B cell (primary cell): ENCODE measurements at regions not wholly inside any gene's neighbourhood (a gene's known extent, or its start where the extent isn't known, plus 50 kb on each side); places are given as distances from the start of the nearest gene placed in this dataset.

Experiments
- ATAC-seq: fragments of 200-7000 bp; cut with Tn5 transposase; one replicate; pipeline ENCODE4 v1.10.0; 2021; ENCODE audit warnings: low read depth, mild to moderate bottlenecking, moderate number of reproducible peaks, moderate library complexity
- CTCF ChIA-PET: fragments of 350-600 bp; sonication (Branson Sonifier 250); formaldehyde crosslinking; loops from one replicate; lab custom pipeline; 2021; ENCODE audit warnings: antibody characterized with exemption, inconsistent platforms; lab: Charles Lee
- POLR2A ChIA-PET: fragments of 350-600 bp; sonication (Branson Sonifier 250); formaldehyde crosslinking; loops from one replicate; lab custom pipeline; 2021; ENCODE audit warnings: antibody characterized with exemption; lab: Charles Lee
- DNase-seq: peaks from one replicate; pipeline ENCODE4 v3.0.0; 2013
- H2AFZ ChIP-seq: 2 replicates; pipeline ENCODE4 v1.6.1; 2012; ENCODE audit warnings: mild to moderate bottlenecking, low read depth, low read length; ENCODE audit not compliant: insufficient read depth, poor library complexity, severe bottlenecking
- H3K27ac ChIP-seq, 2 donors: 1 replicate in 1 of 2; 2 replicates in 1 of 2; pipeline ENCODE4 v1.5.1; 2012 to 2013; ENCODE audit warnings: low read length in 2 of 2, mild to moderate bottlenecking in 2 of 2, moderate library complexity in 1 of 2
- H3K27me3 ChIP-seq, 4 experiments: fragments of 200-600 bp in 1 of 4; sonication (generic) in 1 of 4; replicated peaks in 1 of 4; 1 replicate in 2 of 4; 2 replicates in 2 of 4; pipeline versions ENCODE4 v1.6.1 to v1.7.0; 2013 to 2016; ENCODE audit warnings: low read length in 3 of 4, mild to moderate bottlenecking in 2 of 4, mixed read lengths in 1 of 4, moderate library complexity in 1 of 4; ENCODE audit not compliant: insufficient read depth in 4 of 4, control insufficient read depth in 3 of 4; ENCODE audit errors: control extremely low read depth in 1 of 4
- H3K36me3 ChIP-seq, 2 experiments: replicated peaks in 1 of 2; 1 replicate in 1 of 2; 2 replicates in 1 of 2; pipeline versions ENCODE4 v1.6.1 to v1.7.1; 2013; ENCODE audit warnings: low read length in 1 of 2; ENCODE audit not compliant: insufficient read depth in 2 of 2, control insufficient read depth in 1 of 2; ENCODE audit errors: control extremely low read depth in 1 of 2, extremely low read depth in 1 of 2
- H3K4me1 ChIP-seq, 2 donors: fragments of 200-600 bp in 1 of 2; sonication (generic) in 1 of 2; 1 replicate in 1 of 2; 2 replicates in 1 of 2; pipeline versions ENCODE4 v1.5.1 to v1.6.1; 2013 to 2017; ENCODE audit warnings: low read length in 2 of 2; ENCODE audit not compliant: control insufficient read depth in 2 of 2, insufficient read depth in 2 of 2
- H3K4me2 ChIP-seq: replicated peaks from 2 replicates; pipeline ENCODE3; 2012; ENCODE audit warnings: mild to moderate bottlenecking, low read depth, low read length; ENCODE audit not compliant: poor library complexity, severe bottlenecking
- H3K4me3 ChIP-seq, 5 experiments: fragments of 200-600 bp in 1 of 5; sonication (generic) in 1 of 5; 1 replicate in 3 of 5; 2 replicates in 2 of 5; pipeline versions ENCODE4 v1.5.1 to v1.7.0; 2011 to 2016; ENCODE audit warnings: low read length in 4 of 5, mild to moderate bottlenecking in 4 of 5, low read depth in 2 of 5, control low read depth in 1 of 5, moderate library complexity in 1 of 5; ENCODE audit not compliant: insufficient read depth in 1 of 5; ENCODE audit errors: control extremely low read depth in 1 of 5, extremely low read depth in 1 of 5
- H3K79me2 ChIP-seq: fragments of 200-600 bp; sonication (generic); one replicate; pipeline ENCODE4 v1.6.0; 2016; ENCODE audit warnings: low read length; ENCODE audit not compliant: control insufficient read depth, insufficient read depth
- H3K9ac ChIP-seq: fragments of 200-600 bp; sonication (generic); 2 replicates; pipeline ENCODE4 v1.6.1; 2017; ENCODE audit warnings: mild to moderate bottlenecking, low read length, moderate library complexity
- H3K9me3 ChIP-seq, 3 donors: one replicate each; pipeline versions ENCODE4 v1.6.1 to v1.7.1; 2013; ENCODE audit warnings: low read length in 2 of 3; ENCODE audit not compliant: control insufficient read depth in 2 of 3, insufficient read depth in 1 of 3; ENCODE audit errors: control extremely low read depth in 1 of 3
- H4K20me1 ChIP-seq: 2 replicates; pipeline ENCODE4 v1.6.0; 2012; ENCODE audit warnings: mild to moderate bottlenecking, low read length; ENCODE audit not compliant: insufficient read depth, control insufficient read depth, poor library complexity, severe bottlenecking
- H3K27ac Mint-ChIP-seq: one replicate; pipeline ENCODE4 v1.8.0; 2021; ENCODE audit warnings: mixed read lengths
- H3K27me3 Mint-ChIP-seq: one replicate; pipeline ENCODE4 v1.8.0; 2021; ENCODE audit warnings: mixed read lengths
- H3K4me1 Mint-ChIP-seq: one replicate; pipeline ENCODE4 v1.8.0; 2021; ENCODE audit warnings: mixed read lengths
- H3K4me3 Mint-ChIP-seq: one replicate; pipeline ENCODE4 v1.8.0; 2021; ENCODE audit warnings: mixed read lengths
- H3K9me3 Mint-ChIP-seq: one replicate; pipeline ENCODE4 v1.8.0; 2022; ENCODE audit warnings: mixed read lengths; ENCODE audit not compliant: insufficient read depth
- EZH2 ChIP-seq: IDR thresholded peaks from 2 replicates; pipeline ENCODE4 v1.6.1; 2012; ENCODE audit warnings: borderline replicate concordance, low read depth, mild to moderate bottlenecking, moderate library complexity, low read length; ENCODE audit not compliant: insufficient read depth, poor library complexity, severe bottlenecking
- WGBS: methylation state at CpG from one replicate; pipeline ENCODE4 v1.1.5; 2013; ENCODE audit warnings: missing lambda C conversion rate; ENCODE audit not compliant: insufficient coverage; 5-methylcytosine and 5-hydroxymethylcytosine counted together
- intact Hi-C: fragments of 100-400 bp; cut with micrococcal nuclease; formaldehyde crosslinking; loops from one replicate; pipeline ENCODE4 v1.10.0; 2022
- TF ChIP-seq, protein P1 (sequence below): fragments of 200-600 bp; IDR thresholded peaks from one replicate; pipeline ENCODE4 v1.8.0; 2022; ENCODE audit warnings: antibody characterized with exemption, mild to moderate bottlenecking

DNA sequence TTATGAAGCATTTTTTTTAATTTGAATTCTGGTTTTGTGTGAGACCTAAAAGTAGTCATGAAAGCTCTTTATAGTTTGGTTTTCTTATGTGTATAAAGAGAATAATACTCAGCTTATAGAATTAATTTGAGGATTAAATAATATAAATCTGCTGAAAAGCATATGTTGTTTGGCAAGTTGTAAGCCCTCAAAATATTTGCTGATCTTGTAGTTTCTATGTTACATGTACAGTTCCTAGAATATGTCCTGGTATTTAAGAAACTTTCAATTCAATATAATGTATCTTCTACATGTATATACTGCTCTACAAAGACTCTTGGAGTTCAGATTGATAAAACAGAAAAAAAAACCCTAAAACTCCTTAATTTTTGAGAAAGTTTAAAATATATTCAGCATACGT, 605.5 kb upstream of the FAM98A start:
- H3K27ac ChIP-seq = no peak overlapping the region
- H3K79me2 ChIP-seq = no peaks in the 10 kb centered on the region
- Mint-ChIP-seq H3K27ac (no peak overlapping the region), H3K9me3 (peaks cover 13% of the 10 kb centered on the region), H3K4me1 (no peaks in the 10 kb centered on the region), H3K27me3 (no peaks in the 10 kb centered on the region), H3K4me3 (no peak overlapping the region)
- H3K9me3 ChIP-seq = peaks cover 0 to 10% (median 0%) of the 10 kb centered on the region in 3 donors
- no peaks in the 10 kb centered on the region for H3K36me3 ChIP-seq
- intact Hi-C loops = no loop called here
- ATAC-seq = no peak
- no peak for TF ChIP-seq EZH2
- TF ChIP-seq, protein P1, sequence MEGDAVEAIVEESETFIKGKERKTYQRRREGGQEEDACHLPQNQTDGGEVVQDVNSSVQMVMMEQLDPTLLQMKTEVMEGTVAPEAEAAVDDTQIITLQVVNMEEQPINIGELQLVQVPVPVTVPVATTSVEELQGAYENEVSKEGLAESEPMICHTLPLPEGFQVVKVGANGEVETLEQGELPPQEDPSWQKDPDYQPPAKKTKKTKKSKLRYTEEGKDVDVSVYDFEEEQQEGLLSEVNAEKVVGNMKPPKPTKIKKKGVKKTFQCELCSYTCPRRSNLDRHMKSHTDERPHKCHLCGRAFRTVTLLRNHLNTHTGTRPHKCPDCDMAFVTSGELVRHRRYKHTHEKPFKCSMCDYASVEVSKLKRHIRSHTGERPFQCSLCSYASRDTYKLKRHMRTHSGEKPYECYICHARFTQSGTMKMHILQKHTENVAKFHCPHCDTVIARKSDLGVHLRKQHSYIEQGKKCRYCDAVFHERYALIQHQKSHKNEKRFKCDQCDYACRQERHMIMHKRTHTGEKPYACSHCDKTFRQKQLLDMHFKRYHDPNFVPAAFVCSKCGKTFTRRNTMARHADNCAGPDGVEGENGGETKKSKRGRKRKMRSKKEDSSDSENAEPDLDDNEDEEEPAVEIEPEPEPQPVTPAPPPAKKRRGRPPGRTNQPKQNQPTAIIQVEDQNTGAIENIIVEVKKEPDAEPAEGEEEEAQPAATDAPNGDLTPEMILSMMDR = no peak
- H3K4me1 ChIP-seq = no peaks in the 10 kb centered on the region
- ChIA-PET POLR2A (interaction anchor here (0.7 kb wide), 1 partner anchor 11 kb away, joined by 3 read pairs; no protein-coding TSS in a partner anchor), CTCF (no interaction called here)
- H3K4me2 ChIP-seq = no peak overlapping the region
- no CpG with 5 or more reads among the region's 1 CpG for WGBS
- DNase-seq = no peak
- no peak overlapping the region for H2AFZ ChIP-seq
- H4K20me1 ChIP-seq = no peaks in the 10 kb centered on the region
- H3K9ac ChIP-seq = no peak overlapping the region
- no peaks in the 10 kb centered on the region for H3K27me3 ChIP-seq
- no peak overlapping the region for H3K4me3 ChIP-seq

DNA sequence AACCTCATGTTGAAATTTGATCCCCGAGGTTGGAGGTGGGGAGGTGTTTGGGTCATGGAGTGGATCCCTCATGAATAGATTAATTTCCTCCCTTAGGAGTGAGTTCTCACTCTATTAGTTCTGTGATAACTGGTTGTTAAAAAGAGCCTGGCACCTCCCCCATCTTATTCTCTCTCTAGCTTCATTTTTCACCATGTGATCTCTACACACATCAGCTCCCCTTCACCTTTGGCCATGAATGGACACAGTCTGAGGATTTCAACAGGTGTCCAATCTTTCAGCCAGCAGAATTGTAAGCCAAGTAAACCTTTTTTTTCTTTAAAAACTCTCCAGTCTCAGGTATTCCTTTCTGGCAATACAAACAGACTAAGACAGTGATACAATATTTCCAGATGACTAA, 602.0 kb upstream of the FAM98A start:
- DNase-seq (no peak), ATAC-seq (no peak)
- H3K27ac ChIP-seq = no peak overlapping the region
- H3K36me3 ChIP-seq = no peaks in the 10 kb centered on the region
- TF ChIP-seq EZH2 = no peak
- TF ChIP-seq, protein P1 = no peak
- ChIA-PET CTCF (no interaction called here), POLR2A (no interaction called here)
- H3K79me2 ChIP-seq = no peaks in the 10 kb centered on the region
- Mint-ChIP-seq H3K27me3 (no peaks in the 10 kb centered on the region), H3K27ac (no peak overlapping the region), H3K4me3 (no peak overlapping the region), H3K9me3 (peaks cover 4% of the 10 kb centered on the region), H3K4me1 (no peaks in the 10 kb centered on the region)
- H3K9ac ChIP-seq = no peak overlapping the region
- no peaks in the 10 kb centered on the region for H3K4me1 ChIP-seq
- no peak overlapping the region for H2AFZ ChIP-seq
- WGBS = no CpG with 5 or more reads among the region's 1 CpG
- no peak overlapping the region for H3K4me3 ChIP-seq
- no peaks in the 10 kb centered on the region for H3K27me3 ChIP-seq
- intact Hi-C loops = no loop called here
- H3K9me3 ChIP-seq = peaks cover 0 to 1% (median 0%) of the 10 kb centered on the region in 3 donors
- H4K20me1 ChIP-seq = no peaks in the 10 kb centered on the region
- no peak overlapping the region for H3K4me2 ChIP-seq
